ENCODE measurements at regions not wholly inside any gene's neighbourhood (a gene's known extent, or its start where the extent isn't known, plus 50 kb on each side); places are given as distances from the start of the nearest gene placed in this dataset.

GRCh38 chr17:72452286-72453173, 331.7 kb downstream of the SOX9 start:
- TF ChIP-seq EZH2 (optimal IDR thresholded peaks at IDR 0.05; ENCODE audit: low read depth, low read length) (no peak), CTCF (IDR thresholded peaks at IDR 0.05; ENCODE audit: low read length) (no peak), EZH2phosphoT487 (IDR thresholded peaks at IDR 0.05; ENCODE audit: low read length) (no peak)
- no peaks in the 10 kb centered on the region; the same call in 1 of the 2 replicates for H4K20me1 ChIP-seq (ENCODE audit: insufficient read depth, low read length)
- H3K9ac ChIP-seq (ENCODE audit: low read length) = no peak overlapping the region
- H3K79me2 ChIP-seq (ENCODE audit: low read length) = peaks cover 95% of the 10 kb centered on the region
- no peak overlapping the region for H2AFZ ChIP-seq (ENCODE audit: low read length)
- no peak overlapping the region for H3K4me3 ChIP-seq (ENCODE audit: low read length)
- no peaks in the 10 kb centered on the region for H3K9me2 ChIP-seq (replicated peaks; ENCODE audit: insufficient read depth, low read length)
- no peaks in the 10 kb centered on the region for H3K9me3 ChIP-seq (replicated peaks; ENCODE audit: insufficient read depth, low read length)
- H3K4me1 ChIP-seq (ENCODE audit: low read length) = peaks cover 12% of the 10 kb centered on the region
- no peak overlapping the region for H3K27ac ChIP-seq (ENCODE audit: low read length)
- H3F3A ChIP-seq (ENCODE audit: insufficient read depth, low read length) = no peaks in the 10 kb centered on the region
- H3K36me3 ChIP-seq (replicated peaks; ENCODE audit: insufficient read depth, low read length) = no peaks in the 10 kb centered on the region
- DNase-seq = no peak
- H3K27me3 ChIP-seq (replicated peaks; ENCODE audit: insufficient read depth, low read length) = no peaks in the 10 kb centered on the region
- H3K4me2 ChIP-seq (ENCODE audit: low read depth, low read length) = no peak overlapping the region

- Histone ChIP-seq H3K27ac (ENCODE audit: low read length) (no peak overlapping the region), H3K27me3 (replicated peaks; ENCODE audit: insufficient read depth, low read length) (no peaks in the 10 kb centered on the region), H3F3A (ENCODE audit: insufficient read depth, low read length) (no peaks in the 10 kb centered on the region), H3K9me3 (replicated peaks; ENCODE audit: insufficient read depth, low read length) (no peaks in the 10 kb centered on the region), H3K36me3 (replicated peaks; ENCODE audit: insufficient read depth, low read length) (no peaks in the 10 kb centered on the region), H3K4me3 (ENCODE audit: low read length) (no peak overlapping the region), H2AFZ (ENCODE audit: low read length) (no peak overlapping the region), H3K79me2 (ENCODE audit: low read length) (peaks cover 95% of the 10 kb centered on the region), H3K4me2 (ENCODE audit: low read depth, low read length) (no peak overlapping the region), H3K9ac (ENCODE audit: low read length) (no peak overlapping the region), H4K20me1 (ENCODE audit: insufficient read depth, low read length) (peaks cover 8% of the 10 kb centered on the region; the same call in 1 of the 2 replicates), H3K4me1 (ENCODE audit: low read length) (no peaks in the 10 kb centered on the region), H3K9me2 (replicated peaks; ENCODE audit: insufficient read depth, low read length) (no peaks in the 10 kb centered on the region)
- TF ChIP-seq EZH2 (optimal IDR thresholded peaks at IDR 0.05; ENCODE audit: low read depth, low read length) = no peak
- TF ChIP-seq EZH2phosphoT487 (IDR thresholded peaks at IDR 0.05; ENCODE audit: low read length) = no peak
- TF ChIP-seq CTCF (IDR thresholded peaks at IDR 0.05; ENCODE audit: low read length) = no peak
- DNase-seq = no peak
Observed at GRCh38 chr17:72454342-72454741, 333.5 kb downstream of the SOX9 start.

GRCh38 chr17:72455562-72455961, 334.7 kb downstream of the SOX9 start:
- Histone ChIP-seq H3K9me3 (replicated peaks; ENCODE audit: insufficient read depth, low read length) (no peaks in the 10 kb centered on the region), H4K20me1 (ENCODE audit: insufficient read depth, low read length) (peaks cover 10% of the 10 kb centered on the region; the same call in 1 of the 2 replicates), H3K27ac (ENCODE audit: low read length) (no peak overlapping the region), H2AFZ (ENCODE audit: low read length) (no peak overlapping the region), H3F3A (ENCODE audit: insufficient read depth, low read length) (no peaks in the 10 kb centered on the region), H3K9me2 (replicated peaks; ENCODE audit: insufficient read depth, low read length) (no peaks in the 10 kb centered on the region), H3K36me3 (replicated peaks; ENCODE audit: insufficient read depth, low read length) (no peaks in the 10 kb centered on the region), H3K4me2 (ENCODE audit: low read depth, low read length) (no peak overlapping the region), H3K27me3 (replicated peaks; ENCODE audit: insufficient read depth, low read length) (no peaks in the 10 kb centered on the region), H3K4me1 (ENCODE audit: low read length) (no peaks in the 10 kb centered on the region), H3K9ac (ENCODE audit: low read length) (no peak overlapping the region), H3K79me2 (ENCODE audit: low read length) (peaks cover 95% of the 10 kb centered on the region), H3K4me3 (ENCODE audit: low read length) (no peak overlapping the region)
- DNase-seq = no peak
- TF ChIP-seq EZH2 (optimal IDR thresholded peaks at IDR 0.05; ENCODE audit: low read depth, low read length) (no peak), EZH2phosphoT487 (IDR thresholded peaks at IDR 0.05; ENCODE audit: low read length) (no peak), CTCF (IDR thresholded peaks at IDR 0.05; ENCODE audit: low read length) (no peak)
